PC-9 (cell line): ENCODE measurements at regions not wholly inside any gene's neighbourhood (a gene's known extent, or its start where the extent isn't known, plus 50 kb on each side); places are given as distances from the start of the nearest gene placed in this dataset.

ENCODE experiments used
- BruUV-seq: library from RNA; stranded (reverse); fragments of 400-500 nt; replicated peaks from 2 replicates; lab custom pipeline; 2021; lab: Mats Ljungman, UMichigan
- CTCF ChIA-PET: fragments of 300-600 bp; sonication (Branson Sonifier 250); formaldehyde crosslinking; loops from one replicate; lab custom pipeline; 2022; ENCODE audit warnings: antibody characterized with exemption; lab: Charles Lee
- POLR2A ChIA-PET: fragments of 300-600 bp; sonication (Branson Sonifier 250); formaldehyde crosslinking; loops from one replicate; lab custom pipeline; 2022; ENCODE audit warnings: antibody characterized with exemption; ENCODE audit not compliant: unreplicated experiment; lab: Charles Lee
- DNase-seq, 2 experiments: peaks; one replicate each; pipeline versions ENCODE4 v3.0.0 to v3.0.0-alpha.2; 2015 to 2022; ENCODE audit warnings: mixed read lengths in 1 of 2
- H2AFZ ChIP-seq: fragments of 200-600 bp; sonication (generic); 2 replicates; pipeline ENCODE4 v1.8.1; 2017; ENCODE audit warnings: antibody characterized with exemption
- H3F3A ChIP-seq: fragments of 200-600 bp; sonication (generic); 2 replicates; pipeline ENCODE4 v1.8.1; 2017; ENCODE audit warnings: antibody characterized with exemption, mild to moderate bottlenecking, low read depth; ENCODE audit not compliant: insufficient read depth
- H3K27ac ChIP-seq: fragments of 200-600 bp; sonication (generic); 2 replicates; pipeline ENCODE4 v1.6.1; 2016; ENCODE audit warnings: mixed run types
- H3K27me3 ChIP-seq: fragments of 200-600 bp; sonication (generic); 2 replicates; pipeline ENCODE4 v1.6.1; 2016; ENCODE audit warnings: low read depth, mixed run types; ENCODE audit not compliant: insufficient read depth
- H3K36me3 ChIP-seq: fragments of 200-600 bp; sonication (generic); 2 replicates; pipeline ENCODE4 v1.6.1; 2016; ENCODE audit warnings: low read depth, mixed run types
- H3K4me1 ChIP-seq: fragments of 200-600 bp; sonication (generic); replicated peaks from 2 replicates; pipeline ENCODE4 v1.6.1; 2016; ENCODE audit warnings: mixed run types; ENCODE audit not compliant: insufficient read depth
- H3K4me2 ChIP-seq: fragments of 200-600 bp; sonication (generic); 2 replicates; pipeline ENCODE4 v1.6.1; 2017; ENCODE audit warnings: mixed run types
- H3K4me3 ChIP-seq: fragments of 200-600 bp; sonication (generic); 2 replicates; pipeline ENCODE4 v1.6.1; 2016; ENCODE audit warnings: mixed run types
- H3K79me2 ChIP-seq: fragments of 200-600 bp; sonication (generic); 2 replicates; pipeline ENCODE4 v1.6.1; 2017; ENCODE audit warnings: low read depth, mixed run types
- H3K9me2 ChIP-seq: fragments of 200-600 bp; sonication (generic); 2 replicates; pipeline ENCODE4 v1.8.1; 2017; ENCODE audit warnings: mild to moderate bottlenecking; ENCODE audit not compliant: insufficient read depth
- H3K9me3 ChIP-seq: fragments of 200-600 bp; sonication (generic); 2 replicates; pipeline ENCODE4 v1.8.1; 2016; ENCODE audit warnings: low read depth; ENCODE audit not compliant: insufficient read depth
- H4K20me1 ChIP-seq: fragments of 200-600 bp; sonication (generic); 2 replicates; pipeline ENCODE4 v1.8.1; 2017; ENCODE audit not compliant: insufficient read depth
- EZH2 ChIP-seq: fragments of 200-600 bp; sonication (generic); IDR thresholded peaks from 2 replicates; pipeline ENCODE4 v1.8.0; 2017; ENCODE audit warnings: antibody characterized with exemption, low read depth
- intact Hi-C: fragments of 100-400 bp; cut with micrococcal nuclease; formaldehyde crosslinking; loops from one replicate; pipeline ENCODE4 v1.10.0; 2022; ENCODE audit not compliant: unreplicated experiment
- TF ChIP-seq, protein P1 (sequence below): fragments of 200-600 bp; sonication (generic); conservative IDR thresholded peaks from 2 replicates; pipeline ENCODE4 v1.6.1; 2017; ENCODE audit warnings: mixed run types, antibody characterized with exemption, mild to moderate bottlenecking, moderate library complexity

DNA sequence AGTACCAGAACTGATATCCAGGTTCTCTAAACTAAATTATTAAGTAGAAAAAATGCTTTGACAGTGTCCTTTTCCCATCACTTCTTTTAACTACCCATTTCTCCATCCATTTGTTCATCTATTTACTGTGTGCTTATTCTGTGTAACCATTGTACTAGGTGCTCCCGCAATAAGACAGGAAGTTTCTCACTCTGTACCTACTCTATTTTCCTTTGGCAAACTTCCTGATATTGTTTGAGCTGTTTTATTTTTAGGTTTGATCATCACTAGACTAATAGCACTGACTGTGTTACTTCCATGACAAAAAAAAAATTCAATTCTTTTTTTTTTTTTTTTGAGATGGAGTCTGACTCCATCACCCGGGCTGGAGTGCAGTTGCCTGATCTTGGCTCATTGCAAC, 102.5 kb upstream of the CASK start:
- CTCF ChIA-PET = no interaction called here
- no peak overlapping the region for H3K4me3 ChIP-seq
- intact Hi-C loops = no loop called here
- no peaks in the 10 kb centered on the region for H3K27me3 ChIP-seq
- no peaks in the 10 kb centered on the region for H3K9me2 ChIP-seq
- H3K9me3 ChIP-seq = no peaks in the 10 kb centered on the region
- no TSS peak for BruUV-seq
- TF ChIP-seq EZH2 = no peak
- TF ChIP-seq, protein P1, sequence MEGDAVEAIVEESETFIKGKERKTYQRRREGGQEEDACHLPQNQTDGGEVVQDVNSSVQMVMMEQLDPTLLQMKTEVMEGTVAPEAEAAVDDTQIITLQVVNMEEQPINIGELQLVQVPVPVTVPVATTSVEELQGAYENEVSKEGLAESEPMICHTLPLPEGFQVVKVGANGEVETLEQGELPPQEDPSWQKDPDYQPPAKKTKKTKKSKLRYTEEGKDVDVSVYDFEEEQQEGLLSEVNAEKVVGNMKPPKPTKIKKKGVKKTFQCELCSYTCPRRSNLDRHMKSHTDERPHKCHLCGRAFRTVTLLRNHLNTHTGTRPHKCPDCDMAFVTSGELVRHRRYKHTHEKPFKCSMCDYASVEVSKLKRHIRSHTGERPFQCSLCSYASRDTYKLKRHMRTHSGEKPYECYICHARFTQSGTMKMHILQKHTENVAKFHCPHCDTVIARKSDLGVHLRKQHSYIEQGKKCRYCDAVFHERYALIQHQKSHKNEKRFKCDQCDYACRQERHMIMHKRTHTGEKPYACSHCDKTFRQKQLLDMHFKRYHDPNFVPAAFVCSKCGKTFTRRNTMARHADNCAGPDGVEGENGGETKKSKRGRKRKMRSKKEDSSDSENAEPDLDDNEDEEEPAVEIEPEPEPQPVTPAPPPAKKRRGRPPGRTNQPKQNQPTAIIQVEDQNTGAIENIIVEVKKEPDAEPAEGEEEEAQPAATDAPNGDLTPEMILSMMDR = no peak
- no peak overlapping the region for H3K4me2 ChIP-seq
- H2AFZ ChIP-seq = no peak overlapping the region
- no peaks in the 10 kb centered on the region for H3K79me2 ChIP-seq
- no peak for DNase-seq
- POLR2A ChIA-PET = no interaction called here
- H3K27ac ChIP-seq = no peak overlapping the region
- H4K20me1 ChIP-seq = no peaks in the 10 kb centered on the region
- H3K4me1 ChIP-seq = no peaks in the 10 kb centered on the region
- H3F3A ChIP-seq = no peaks in the 10 kb centered on the region
- no peaks in the 10 kb centered on the region for H3K36me3 ChIP-seq

GRCh38 chrX:42023122-42023521, 99.8 kb upstream of the CASK start:
- no peaks in the 10 kb centered on the region for H3K36me3 ChIP-seq
- H2AFZ ChIP-seq = no peak overlapping the region
- H3K4me1 ChIP-seq = no peaks in the 10 kb centered on the region
- H3K27me3 ChIP-seq = no peaks in the 10 kb centered on the region
- no TSS peak for BruUV-seq
- H3K4me2 ChIP-seq = no peak overlapping the region
- no peak overlapping the region for H3K4me3 ChIP-seq
- no peaks in the 10 kb centered on the region for H3K79me2 ChIP-seq
- no peaks in the 10 kb centered on the region for H3K9me2 ChIP-seq
- POLR2A ChIA-PET = no interaction called here
- TF ChIP-seq, protein P1 = no peak
- no peak for TF ChIP-seq EZH2
- no peaks in the 10 kb centered on the region for H4K20me1 ChIP-seq
- DNase-seq = no peak
- CTCF ChIA-PET = no interaction called here
- H3K27ac ChIP-seq = no peak overlapping the region
- intact Hi-C loops = no loop called here
- no peaks in the 10 kb centered on the region for H3F3A ChIP-seq
- H3K9me3 ChIP-seq = no peaks in the 10 kb centered on the region

GRCh38 chrX:42022158-42022557, 98.8 kb upstream of the CASK start:
- no TSS peak for BruUV-seq
- Histone ChIP-seq H3K9me3 (no peaks in the 10 kb centered on the region), H3K27ac (no peak overlapping the region), H3K36me3 (no peaks in the 10 kb centered on the region), H3K4me1 (no peaks in the 10 kb centered on the region), H3F3A (no peaks in the 10 kb centered on the region), H3K27me3 (no peaks in the 10 kb centered on the region), H4K20me1 (no peaks in the 10 kb centered on the region), H3K9me2 (no peaks in the 10 kb centered on the region), H3K4me2 (no peak overlapping the region), H3K4me3 (no peak overlapping the region), H2AFZ (no peak overlapping the region), H3K79me2 (no peaks in the 10 kb centered on the region)
- TF ChIP-seq EZH2 = no peak
- TF ChIP-seq, protein P1 = no peak
- intact Hi-C loops = no loop called here
- POLR2A ChIA-PET = no interaction called here
- CTCF ChIA-PET = no interaction called here
- no peak for DNase-seq
